ENCODE measurements at regions not wholly inside any gene's neighbourhood (a gene's known extent, or its start where the extent isn't known, plus 50 kb on each side); places are given as distances from the start of the nearest gene placed in this dataset.

DNA sequence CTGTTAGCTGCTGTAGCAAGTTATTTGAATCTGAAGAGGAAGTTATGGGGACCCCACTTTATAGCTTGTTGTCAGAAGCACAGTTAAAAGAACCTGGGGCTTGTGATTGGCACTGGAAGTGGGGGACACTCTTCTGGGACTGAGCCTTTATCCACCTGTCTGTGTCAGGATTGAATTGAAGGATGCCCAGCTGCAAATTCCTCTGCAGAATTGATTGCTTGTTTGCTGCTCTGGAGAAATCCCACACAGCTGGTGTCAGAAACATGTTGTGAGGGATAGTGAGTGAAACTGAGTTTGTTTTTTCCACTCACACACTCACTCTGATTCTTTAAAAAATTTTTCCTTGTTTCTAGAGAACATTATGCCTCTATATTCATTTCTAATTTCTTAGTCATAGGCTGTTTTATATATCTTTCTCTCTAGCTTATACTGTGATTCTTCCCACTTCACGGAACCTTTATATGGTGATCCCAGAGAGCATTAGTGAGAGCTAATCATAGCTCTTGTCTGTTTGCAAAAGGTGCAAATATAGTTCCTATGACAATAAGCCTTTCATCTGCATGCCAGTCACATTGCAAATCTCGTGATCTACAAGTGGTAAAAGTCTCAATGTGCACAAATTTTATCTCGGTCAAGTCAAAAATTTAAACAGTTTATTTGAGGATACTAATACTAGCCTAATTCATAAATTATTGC lies 188.5 kb upstream of the EDIL3 start:
- no peak for DNase-seq
- Histone ChIP-seq H3K4me1 (no peaks in the 10 kb centered on the region), H3K9me3 (no peaks in the 10 kb centered on the region), H3K36me3 (no peaks in the 10 kb centered on the region), H3K27me3 (no peaks in the 10 kb centered on the region), H3K27ac (no peak overlapping the region), H3K9ac (ENCODE audit: low read depth in 2 of 2, low read length in 2 of 2) (no peak overlapping the region), H3K4me3 (no peak overlapping the region)
- intact Hi-C loops (cut with DNase I), result no loop called here
- TF ChIP-seq CTCF (IDR thresholded peaks at IDR 0.05), result no peak

DNA sequence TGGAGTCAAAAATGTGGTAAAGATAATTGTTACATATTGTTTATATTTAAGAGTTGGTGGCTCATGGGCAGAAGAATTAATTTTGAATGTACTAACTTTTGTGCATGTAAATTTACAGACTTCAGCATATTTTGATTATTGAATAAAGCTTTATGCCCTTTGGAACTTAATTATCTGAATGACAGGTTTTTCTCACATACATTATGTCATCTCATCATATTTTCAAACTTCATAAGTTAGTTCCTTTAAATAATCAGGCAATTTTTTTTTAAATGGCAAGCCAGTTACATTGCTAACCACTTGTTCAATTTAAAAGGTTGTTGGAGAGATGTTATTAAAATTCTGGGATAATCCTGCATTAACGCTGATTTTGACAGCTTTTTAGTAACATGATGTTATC lies 184.6 kb upstream of the EDIL3 start:
- Histone ChIP-seq H3K9ac (ENCODE audit: low read depth in 2 of 2, low read length in 2 of 2) (no peak overlapping the region), H3K27me3 (no peaks in the 10 kb centered on the region), H3K36me3 (no peaks in the 10 kb centered on the region), H3K4me3 (no peak overlapping the region), H3K9me3 (no peaks in the 10 kb centered on the region), H3K4me1 (no peaks in the 10 kb centered on the region), H3K27ac (no peak overlapping the region)
- no peak for DNase-seq
- intact Hi-C loops (cut with DNase I), result no loop called here
- no peak for TF ChIP-seq CTCF (IDR thresholded peaks at IDR 0.05)

- Histone ChIP-seq H3K36me3 (no peaks in the 10 kb centered on the region), H3K4me1 (no peaks in the 10 kb centered on the region), H3K27ac (no peak overlapping the region), H3K9ac (ENCODE audit: low read depth in 2 of 2, low read length in 2 of 2) (no peak overlapping the region), H3K27me3 (no peaks in the 10 kb centered on the region), H3K9me3 (no peaks in the 10 kb centered on the region), H3K4me3 (no peak overlapping the region)
- no peak for DNase-seq
- no peak for TF ChIP-seq CTCF (IDR thresholded peaks at IDR 0.05)
- intact Hi-C loops (cut with DNase I), result no loop called here
These were observed 183.5 kb upstream of the EDIL3 start for GRCh38 chr5:84568171-84568570.

DNA sequence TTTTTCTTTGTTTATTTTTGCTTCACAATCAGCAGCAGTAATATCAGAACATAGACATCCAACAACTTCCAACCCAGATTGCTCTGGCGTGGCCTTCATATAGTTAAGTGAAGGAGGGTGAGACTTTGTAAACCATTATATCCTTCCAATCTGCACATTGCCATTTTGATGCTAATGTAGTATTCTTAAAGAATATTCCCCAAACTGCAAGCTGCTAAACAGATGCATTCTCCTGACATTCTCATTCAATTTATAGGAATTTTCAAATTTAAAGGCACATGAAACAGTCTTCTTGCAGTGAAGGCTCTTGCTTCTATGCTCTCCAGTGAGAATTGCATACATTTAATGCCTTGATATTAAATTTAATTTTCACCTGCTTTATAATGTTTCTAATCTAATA lies 181.2 kb upstream of the EDIL3 start:
- H3K27me3 ChIP-seq, result no peaks in the 10 kb centered on the region
- no peak for DNase-seq
- H3K9ac ChIP-seq (ENCODE audit: low read depth in 2 of 2, low read length in 2 of 2), result no peak overlapping the region
- H3K36me3 ChIP-seq, result no peaks in the 10 kb centered on the region
- intact Hi-C loops (cut with DNase I), result no loop called here
- no peaks in the 10 kb centered on the region for H3K9me3 ChIP-seq
- H3K4me3 ChIP-seq, result no peak overlapping the region
- H3K4me1 ChIP-seq, result no peaks in the 10 kb centered on the region
- no peak overlapping the region for H3K27ac ChIP-seq
- no peak for TF ChIP-seq CTCF (IDR thresholded peaks at IDR 0.05)

GRCh38 chr5:84564321-84565075 lies 179.8 kb upstream of the EDIL3 start:
- no peak overlapping the region for H3K27ac ChIP-seq
- no peaks in the 10 kb centered on the region for H3K27me3 ChIP-seq
- H3K9ac ChIP-seq (ENCODE audit: low read depth in 2 of 2, low read length in 2 of 2), result no peak overlapping the region
- no peaks in the 10 kb centered on the region for H3K9me3 ChIP-seq
- no peaks in the 10 kb centered on the region for H3K36me3 ChIP-seq
- DNase-seq, result no peak
- H3K4me1 ChIP-seq, result no peaks in the 10 kb centered on the region
- intact Hi-C loops (cut with DNase I), result no loop called here
- no peak overlapping the region for H3K4me3 ChIP-seq
- TF ChIP-seq CTCF (IDR thresholded peaks at IDR 0.05), result no peak
